ENCODE measurements at regions not wholly inside any gene's neighbourhood (a gene's known extent, or its start where the extent isn't known, plus 50 kb on each side); places are given as distances from the start of the nearest gene placed in this dataset.
"Not testable (repeated sequence)": the region's sequence is repeated elsewhere in the genome, so short reads cannot be mapped to it uniquely, and the experiment has no call there.

DNA sequence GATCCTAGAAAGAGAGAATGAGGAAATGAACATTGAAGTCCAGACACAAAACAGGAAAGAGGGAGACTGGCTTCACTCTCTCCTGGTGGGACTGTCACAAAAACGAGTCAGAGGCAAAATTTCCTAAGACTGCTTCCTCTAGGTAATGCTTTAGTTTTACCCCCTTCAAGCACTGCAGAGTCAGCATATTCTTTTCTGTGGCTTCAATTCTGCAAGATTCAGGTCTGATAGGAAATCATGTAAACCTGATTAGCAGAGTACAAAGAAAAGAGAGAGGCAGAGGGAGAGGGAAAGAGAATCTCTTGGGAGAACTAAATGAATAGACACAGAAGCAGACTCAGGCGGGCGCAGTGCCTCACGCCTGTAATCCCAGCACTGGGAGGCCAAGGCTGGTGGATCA, 145.7 kb upstream of the VKORC1L1 start:
- TF ChIP-seq MEF2A (IDR thresholded peaks at IDR 0.05; ENCODE audit: borderline replicate concordance, low read depth); NFIC (IDR thresholded peaks at IDR 0.05; ENCODE audit: borderline replicate concordance); CTCF (IDR thresholded peaks at IDR 0.05); FOXM1 (IDR thresholded peaks at IDR 0.05; ENCODE audit: low read depth); RXRA (IDR thresholded peaks at IDR 0.05; ENCODE audit: borderline replicate concordance, low read depth); GABPA (IDR thresholded peaks at IDR 0.05; ENCODE audit: low read depth): not testable (repeated sequence)

All from SK-N-SH (cell line).